Naive thymus-derived CD8-positive, alpha-beta T cell (primary cell): ENCODE measurements at regions not wholly inside any gene's neighbourhood (a gene's known extent, or its start where the extent isn't known, plus 50 kb on each side); places are given as distances from the start of the nearest gene placed in this dataset.
"Not testable (repeated sequence)": the region's sequence is repeated elsewhere in the genome, so short reads cannot be mapped to it uniquely, and the experiment has no call there.

Experiments used
- ATAC-seq, 2 donors: fragments of 150-1000 bp; cut with Tn5 transposase in 1 of 2; sonication (Bioruptor Pico), chemical (Tn5 transposase) in 1 of 2; 1 replicate in 1 of 2; 2 replicates in 1 of 2; pipeline ENCODE4 v1.10.0; 2021; ENCODE audit warnings: mild to moderate bottlenecking in 2 of 2, moderate library complexity in 2 of 2
- POLR2A ChIA-PET: fragments of 350-600 bp; sonication (Branson Sonifier 250); formaldehyde crosslinking; loops from one replicate; lab custom pipeline; 2021; ENCODE audit warnings: antibody characterized with exemption; lab: Charles Lee
- DNase-seq, 10 donors: peaks; one replicate each; pipeline versions ENCODE4 v3.0.0 to v3.0.0-alpha.2; 2020 to 2022
- H3K27ac Mint-ChIP-seq, 10 donors: one replicate each; pipeline ENCODE4 v1.8.0; 2020 to 2022; ENCODE audit warnings: mild to moderate bottlenecking in 10 of 10, mixed read lengths in 10 of 10, moderate library complexity in 4 of 10, inconsistent platforms in 1 of 10
- H3K27me3 Mint-ChIP-seq, 5 donors: one replicate each; pipeline ENCODE4 v1.8.0; 2021 to 2022; ENCODE audit warnings: mixed read lengths in 5 of 5
- H3K36me3 Mint-ChIP-seq, 3 donors: one replicate each; pipeline ENCODE4 v1.8.0; 2020 to 2022; ENCODE audit warnings: mixed read lengths in 3 of 3, mild to moderate bottlenecking in 2 of 3, inconsistent platforms in 1 of 3
- H3K4me1 Mint-ChIP-seq, 4 donors: one replicate each; pipeline ENCODE4 v1.8.0; 2021 to 2022; ENCODE audit warnings: mixed read lengths in 4 of 4
- H3K4me3 Mint-ChIP-seq, 10 donors: one replicate each; pipeline ENCODE4 v1.8.0; 2020 to 2022; ENCODE audit warnings: mild to moderate bottlenecking in 10 of 10, mixed read lengths in 10 of 10, moderate library complexity in 6 of 10, inconsistent platforms in 1 of 10
- H3K9me3 Mint-ChIP-seq, 9 donors: one replicate each; pipeline ENCODE4 v1.8.0; 2020 to 2022; ENCODE audit warnings: mixed read lengths in 9 of 9, mild to moderate bottlenecking in 3 of 9, inconsistent platforms in 1 of 9, moderate library complexity in 1 of 9

DNA sequence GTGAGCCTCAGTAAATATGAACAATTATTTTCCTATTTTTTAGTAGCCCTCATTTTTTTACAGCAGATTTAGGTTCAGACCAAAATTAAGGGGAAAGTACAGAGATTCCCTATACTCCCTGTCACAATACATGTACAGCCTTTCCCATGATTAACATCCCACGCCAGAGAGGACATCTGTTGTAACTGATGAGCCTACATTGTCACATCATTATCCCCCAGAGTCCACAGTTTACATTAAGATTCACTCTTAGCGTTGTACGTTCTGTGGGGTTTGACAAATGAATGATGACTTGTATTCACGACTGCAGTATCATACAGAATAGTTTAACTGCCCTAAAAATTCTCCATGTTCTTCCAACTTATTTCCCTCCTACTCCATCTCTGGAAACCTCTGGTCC, 262.3 kb upstream of the MSX2 start:
- Mint-ChIP-seq H3K36me3 (peaks cover 0 to under 1% (median 0%) of the 10 kb centered on the region in 3 donors), H3K27ac (no peak overlapping the region), H3K9me3 (peaks cover 0 to 12% (median 4%) of the 10 kb centered on the region in 9 donors), H3K27me3 (peaks cover 3 to 25% (median 7%) of the 10 kb centered on the region in 5 donors), H3K4me3 (no peak overlapping the region), H3K4me1 (peaks cover 7 to 13% (median 11%) of the 10 kb centered on the region in 4 donors)
- no peak for DNase-seq
- no peak for ATAC-seq
- POLR2A ChIA-PET, result no interaction called here

DNA sequence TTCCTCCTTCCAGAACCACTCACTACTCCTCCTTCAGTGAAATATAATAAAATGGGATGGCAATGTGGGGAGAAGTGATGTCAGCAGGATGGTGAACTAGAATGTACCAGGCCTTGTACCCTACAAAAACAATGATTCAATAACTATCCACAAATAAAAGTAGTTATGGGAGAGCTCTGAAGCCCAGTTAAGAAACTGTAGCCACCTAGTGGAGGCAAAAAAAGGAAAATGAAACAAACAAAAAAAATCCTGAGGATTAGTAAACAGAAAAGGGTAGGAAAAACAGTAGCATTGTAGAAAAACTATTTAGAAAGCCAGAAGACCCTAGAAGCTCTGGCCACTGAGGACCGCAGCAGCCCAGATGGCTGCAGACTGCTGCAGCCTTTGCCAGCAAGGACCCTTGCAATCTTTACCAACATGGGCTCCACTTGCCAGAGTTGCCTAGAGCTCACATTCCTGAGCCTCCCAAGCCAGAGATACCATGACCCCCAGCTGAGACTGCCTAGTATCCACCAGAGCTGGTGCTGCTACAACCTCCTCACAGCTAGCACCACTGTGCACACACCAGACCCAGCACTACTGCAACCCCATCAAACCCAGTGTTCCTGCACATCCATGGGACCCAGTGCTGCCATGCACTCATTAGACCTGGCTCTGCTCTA, 259.7 kb upstream of the MSX2 start:
- POLR2A ChIA-PET, result no interaction called here
- H3K36me3 Mint-ChIP-seq, result peaks cover 0 to 6% (median 2%) of the 10 kb centered on the region in 3 donors
- peaks cover 0 to 15% (median 11%) of the 10 kb centered on the region in 9 donors for H3K9me3 Mint-ChIP-seq
- peak overlapping the region in 1 of 10 donors; percentile 21 for H3K27ac Mint-ChIP-seq
- peaks cover 3 to 12% (median 9%) of the 10 kb centered on the region in 4 donors for H3K4me1 Mint-ChIP-seq
- H3K4me3 Mint-ChIP-seq, result no peak overlapping the region
- peaks cover 3 to 27% (median 8%) of the 10 kb centered on the region in 5 donors for H3K27me3 Mint-ChIP-seq
- ATAC-seq (no peak), DNase-seq (no peak)

GRCh38 chr5:174471528-174471927, 252.9 kb upstream of the MSX2 start:
- H3K4me1 Mint-ChIP-seq, H3K27ac Mint-ChIP-seq, ATAC-seq, DNase-seq, H3K27me3 Mint-ChIP-seq, H3K4me3 Mint-ChIP-seq, POLR2A ChIA-PET: not testable (repeated sequence)
- Mint-ChIP-seq H3K9me3 (peaks cover 0 to 54% (median 30%) of the 10 kb centered on the region in 9 donors), H3K36me3 (peaks cover 0 to 13% (median 2%) of the 10 kb centered on the region in 3 donors)

DNA sequence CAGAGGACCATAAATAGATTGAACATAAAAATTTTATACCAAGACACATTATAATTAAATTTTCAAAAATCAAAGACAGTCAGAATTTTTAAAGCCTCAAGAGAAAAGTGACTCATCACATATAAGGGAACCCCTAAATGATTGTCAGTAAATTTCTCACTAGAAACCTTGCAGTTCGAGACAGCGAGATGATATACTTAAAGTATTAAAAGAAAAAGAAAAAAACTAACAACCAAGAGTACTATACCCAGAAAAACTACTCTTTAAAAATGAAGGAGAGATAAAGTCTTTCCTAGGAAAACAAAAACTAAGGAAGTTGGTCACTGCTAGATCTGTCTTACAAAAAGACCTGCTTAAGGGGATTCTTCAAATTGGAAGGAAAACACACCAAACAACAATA, 251.4 kb upstream of the MSX2 start:
- POLR2A ChIA-PET, result no interaction called here
- no peak for DNase-seq
- Mint-ChIP-seq H3K27ac (no peak overlapping the region), H3K27me3 (peaks cover 0 to 6% (median under 1%) of the 10 kb centered on the region in 5 donors), H3K9me3 (peaks cover 0 to 54% (median 30%) of the 10 kb centered on the region in 9 donors), H3K36me3 (peaks cover 0 to 13% (median 0%) of the 10 kb centered on the region in 3 donors), H3K4me1 (no peaks in the 10 kb centered on the region), H3K4me3 (no peak overlapping the region)
- ATAC-seq, result no peak

DNA sequence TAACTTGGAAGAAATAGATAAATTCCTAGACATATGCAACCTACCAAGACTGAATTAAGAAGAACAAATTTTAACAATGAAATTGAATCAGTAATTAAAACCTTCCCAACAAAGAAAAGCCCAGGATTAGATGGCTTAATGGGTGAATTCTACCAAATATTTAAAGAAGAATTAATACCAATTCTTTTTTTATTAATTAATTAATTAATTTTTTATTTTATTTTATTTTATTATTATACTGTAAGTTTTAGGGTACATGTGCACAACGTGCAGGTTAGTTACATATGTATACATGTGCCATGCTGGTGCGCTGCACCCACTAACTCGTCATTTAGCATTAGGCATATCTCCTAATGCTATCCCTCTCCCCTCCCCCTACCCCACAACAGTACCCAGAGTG, 248.4 kb upstream of the MSX2 start:
- ATAC-seq, H3K4me1 Mint-ChIP-seq, POLR2A ChIA-PET: not testable (repeated sequence)

GRCh38 chr5:174479325-174479724, 245.1 kb upstream of the MSX2 start:
- Mint-ChIP-seq H3K9me3 (peaks cover 0 to 38% (median 19%) of the 10 kb centered on the region in 9 donors), H3K27ac (no peak overlapping the region), H3K4me3 (no peak overlapping the region), H3K36me3 (peaks cover 0 to 9% (median 0%) of the 10 kb centered on the region in 3 donors), H3K4me1 (peaks cover 0 to 3% (median 2%) of the 10 kb centered on the region in 4 donors), H3K27me3 (peaks cover 0 to 15% (median 4%) of the 10 kb centered on the region in 5 donors)
- DNase-seq, result no peak
- POLR2A ChIA-PET, result no interaction called here
- ATAC-seq, result no peak

More for the DNA sequence above, 248.4 kb upstream of the MSX2 start:
- H3K27ac Mint-ChIP-seq, DNase-seq, H3K4me3 Mint-ChIP-seq, H3K36me3 Mint-ChIP-seq, H3K27me3 Mint-ChIP-seq: not testable (repeated sequence)
- H3K9me3 Mint-ChIP-seq, result peaks cover 0 to 56% (median 20%) of the 10 kb centered on the region in 9 donors

DNA sequence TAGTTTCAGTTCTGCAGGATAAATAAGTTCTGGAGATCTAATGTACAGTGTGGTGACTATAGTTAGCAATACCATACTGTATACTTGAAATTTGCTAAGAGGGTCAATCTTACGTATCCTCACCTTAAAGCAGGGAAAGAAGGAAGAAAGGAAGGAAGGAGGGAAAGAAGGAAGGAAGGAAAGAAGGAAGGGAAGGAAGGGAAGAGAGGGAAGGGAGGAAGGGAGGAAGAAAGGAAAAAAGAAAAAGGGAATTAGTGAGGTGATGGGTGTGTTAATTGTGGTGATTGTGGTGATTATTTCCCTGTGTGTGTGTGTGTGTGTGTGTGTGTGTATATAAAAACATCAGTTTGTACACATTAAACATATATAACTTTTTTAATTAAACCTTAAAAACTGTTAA, 242.6 kb upstream of the MSX2 start:
- no peak overlapping the region for H3K27ac Mint-ChIP-seq
- peaks cover 0 to 42% (median 11%) of the 10 kb centered on the region in 9 donors for H3K9me3 Mint-ChIP-seq
- H3K4me3 Mint-ChIP-seq, result no peak overlapping the region
- peaks cover 3 to 38% (median 6%) of the 10 kb centered on the region in 5 donors for H3K27me3 Mint-ChIP-seq
- POLR2A ChIA-PET, result no interaction called here
- peaks cover 0 to 7% (median 0%) of the 10 kb centered on the region in 3 donors for H3K36me3 Mint-ChIP-seq
- H3K4me1 Mint-ChIP-seq, result peaks cover 0 to 3% (median 2%) of the 10 kb centered on the region in 4 donors
- ATAC-seq, result no peak
- no peak for DNase-seq

GRCh38 chr5:174482607-174483024, 241.8 kb upstream of the MSX2 start:
- Mint-ChIP-seq H3K4me1 (peaks cover 0 to 3% (median 2%) of the 10 kb centered on the region in 4 donors), H3K27me3 (peaks cover 4 to 47% (median 7%) of the 10 kb centered on the region in 5 donors), H3K4me3 (no peak overlapping the region), H3K27ac (no peak overlapping the region), H3K9me3 (peaks cover 0 to 43% (median 11%) of the 10 kb centered on the region in 9 donors), H3K36me3 (peaks cover 0 to 7% (median 0%) of the 10 kb centered on the region in 3 donors)
- ATAC-seq, result no peak
- no peak for DNase-seq
- POLR2A ChIA-PET, result no interaction called here

GRCh38 chr5:174483411-174483810, 241.0 kb upstream of the MSX2 start:
- peaks cover 0 to 39% (median 11%) of the 10 kb centered on the region in 9 donors for H3K9me3 Mint-ChIP-seq
- no peak for DNase-seq
- no peak for ATAC-seq
- peaks cover 0 to 7% (median 0%) of the 10 kb centered on the region in 3 donors for H3K36me3 Mint-ChIP-seq
- no peak overlapping the region for H3K4me3 Mint-ChIP-seq
- POLR2A ChIA-PET, result no interaction called here
- H3K4me1 Mint-ChIP-seq, result peaks cover 0 to 3% (median 2%) of the 10 kb centered on the region in 4 donors
- no peak overlapping the region for H3K27ac Mint-ChIP-seq
- H3K27me3 Mint-ChIP-seq, result peaks cover 5 to 48% (median 8%) of the 10 kb centered on the region in 5 donors

DNA sequence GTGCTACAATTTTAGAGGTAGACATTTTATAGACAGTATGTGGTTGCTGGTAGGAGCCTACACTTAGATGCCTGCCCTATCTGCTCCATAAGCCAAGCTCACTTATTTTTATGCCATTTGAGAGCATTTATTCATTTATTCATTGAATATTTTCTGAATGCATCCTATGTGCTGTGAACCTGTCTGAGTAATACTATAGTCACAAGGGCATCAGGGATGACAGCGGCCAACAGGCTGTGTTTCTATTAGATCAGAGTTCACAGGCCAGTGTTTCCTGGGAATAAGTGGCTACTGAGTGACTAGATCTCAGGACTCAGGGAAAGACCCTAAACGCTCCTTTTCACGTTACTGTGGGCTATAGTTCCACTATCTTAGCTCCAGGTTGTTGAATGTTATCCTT, 235.2 kb upstream of the MSX2 start:
- POLR2A ChIA-PET, result no interaction called here
- peaks cover 4 to 34% (median 4%) of the 10 kb centered on the region in 5 donors for H3K27me3 Mint-ChIP-seq
- no peak for DNase-seq
- ATAC-seq, result no peak
- H3K36me3 Mint-ChIP-seq, result peaks cover 0 to 6% (median 0%) of the 10 kb centered on the region in 3 donors
- H3K4me3 Mint-ChIP-seq, result no peak overlapping the region
- no peaks in the 10 kb centered on the region for H3K4me1 Mint-ChIP-seq
- no peak overlapping the region for H3K27ac Mint-ChIP-seq
- H3K9me3 Mint-ChIP-seq, result peaks cover 0 to 20% (median 8%) of the 10 kb centered on the region in 9 donors

DNA sequence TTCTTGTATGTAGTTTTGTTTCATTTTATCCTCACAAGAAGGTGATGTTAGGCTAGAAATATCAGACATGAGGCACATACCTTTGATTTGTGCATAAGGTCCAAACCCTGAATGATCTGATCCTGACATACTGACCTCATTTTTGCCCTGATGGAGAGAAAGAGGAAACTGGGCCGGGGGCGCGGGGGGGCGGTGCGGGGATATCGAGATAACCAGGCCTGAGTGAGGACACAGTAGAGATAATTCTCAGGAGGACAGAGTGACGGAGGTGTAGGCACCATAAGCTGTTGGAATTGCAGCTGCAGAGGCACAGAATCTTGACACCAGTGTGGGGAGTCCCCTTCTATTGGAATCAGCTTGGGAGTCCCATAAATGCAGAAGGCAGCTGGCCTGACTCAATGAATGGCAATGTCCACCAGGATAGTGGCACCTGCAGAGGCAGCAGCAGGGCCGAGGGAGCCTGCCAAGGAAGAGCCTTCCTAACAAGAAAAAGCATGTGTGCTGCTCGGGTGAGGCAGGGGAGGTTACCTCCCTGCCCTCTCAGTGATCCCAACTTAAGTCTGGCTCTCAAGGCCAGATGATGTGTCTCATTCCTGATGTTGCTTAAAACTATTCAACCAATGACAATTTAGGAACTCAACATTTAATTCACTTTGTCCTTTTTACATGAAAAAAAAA, 234.3 kb upstream of the MSX2 start:
- Mint-ChIP-seq H3K36me3 (no peaks in the 10 kb centered on the region), H3K4me1 (no peaks in the 10 kb centered on the region), H3K27me3 (peaks cover 0 to 26% (median 4%) of the 10 kb centered on the region in 5 donors)

DNA sequence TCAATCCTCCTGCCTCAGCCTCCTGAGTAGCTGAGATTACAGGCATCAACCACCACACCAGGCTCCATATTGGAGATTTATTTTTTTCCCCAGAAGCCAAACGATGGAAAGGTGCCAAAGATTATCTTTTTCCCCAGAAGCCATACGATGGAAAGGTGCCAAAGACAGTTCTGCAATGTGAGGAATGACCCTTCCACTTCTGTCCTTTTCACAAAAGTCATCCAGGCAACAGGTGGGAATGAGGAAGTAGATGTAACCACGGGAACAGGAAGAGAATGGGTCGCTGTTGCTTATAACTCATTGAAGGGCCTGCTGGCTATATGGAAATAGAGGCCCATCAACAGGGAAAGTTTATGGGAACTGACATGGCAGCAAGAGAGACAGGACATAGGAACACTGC, 233.7 kb upstream of the MSX2 start:
- POLR2A ChIA-PET, result no interaction called here
- DNase-seq (no peak), ATAC-seq (no peak)
- no peaks in the 10 kb centered on the region for H3K36me3 Mint-ChIP-seq
- H3K27ac Mint-ChIP-seq, result no peak overlapping the region
- peaks cover 0 to 11% (median 2%) of the 10 kb centered on the region in 9 donors for H3K9me3 Mint-ChIP-seq
- H3K4me3 Mint-ChIP-seq, result no peak overlapping the region
- H3K4me1 Mint-ChIP-seq, result no peaks in the 10 kb centered on the region
- peaks cover 0 to 20% (median 2%) of the 10 kb centered on the region in 5 donors for H3K27me3 Mint-ChIP-seq

More for the DNA sequence above, 234.3 kb upstream of the MSX2 start:
- no peak for DNase-seq
- Mint-ChIP-seq H3K9me3 (peaks cover 0 to 14% (median 2%) of the 10 kb centered on the region in 9 donors), H3K27ac (no peak overlapping the region), H3K4me3 (no peak overlapping the region)
- POLR2A ChIA-PET, result no interaction called here
- no peak for ATAC-seq

DNA sequence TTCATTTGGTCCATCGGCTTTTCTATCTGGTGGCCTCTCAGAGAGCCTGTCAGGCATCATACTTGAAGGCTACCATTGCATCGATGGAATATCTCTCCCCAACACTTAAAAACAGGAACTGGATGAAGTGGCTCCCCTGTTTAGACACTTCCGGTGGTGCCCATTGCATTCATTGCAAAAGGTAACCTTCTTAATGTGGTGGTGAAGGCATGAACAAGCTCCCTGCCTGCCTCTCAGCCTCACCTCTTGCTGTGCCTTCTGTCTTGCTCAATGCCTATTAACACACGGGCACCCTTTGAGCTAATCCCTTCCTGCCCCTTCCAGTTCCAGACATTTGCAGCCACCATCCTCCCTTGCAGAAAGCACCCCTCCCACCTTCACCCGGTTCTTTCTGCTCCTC, 233.1 kb upstream of the MSX2 start:
- ATAC-seq (no peak), DNase-seq (no peak)
- Mint-ChIP-seq H3K27me3 (peaks cover 0 to 15% (median 2%) of the 10 kb centered on the region in 5 donors), H3K36me3 (no peaks in the 10 kb centered on the region), H3K9me3 (peaks cover 0 to 7% (median 2%) of the 10 kb centered on the region in 9 donors), H3K4me3 (no peak overlapping the region), H3K4me1 (no peaks in the 10 kb centered on the region), H3K27ac (no peak overlapping the region)
- POLR2A ChIA-PET, result no interaction called here
